Calu3 (cell line): ENCODE measurements at regions not wholly inside any gene's neighbourhood (a gene's known extent, or its start where the extent isn't known, plus 50 kb on each side); places are given as distances from the start of the nearest gene placed in this dataset.

Experiments
- BruUV-seq: library from RNA; stranded (reverse); fragments of 400-500 nt; replicated peaks from 2 replicates; lab custom pipeline; 2021; lab: Mats Ljungman, UMichigan
- CTCF ChIA-PET: fragments of 300-600 bp; sonication (Branson Sonifier 250); formaldehyde crosslinking; loops from one replicate; lab custom pipeline; 2022; ENCODE audit warnings: antibody characterized with exemption; lab: Charles Lee
- DNase-seq: peaks from one replicate; pipeline ENCODE4 v3.0.0; 2022
- H3K27ac Mint-ChIP-seq: one replicate; pipeline ENCODE4 v1.8.0; 2022; ENCODE audit warnings: mixed read lengths; ENCODE audit not compliant: unreplicated experiment
- H3K27me3 Mint-ChIP-seq: one replicate; pipeline ENCODE4 v1.8.0; 2022; ENCODE audit warnings: mixed read lengths; ENCODE audit not compliant: unreplicated experiment
- H3K36me3 Mint-ChIP-seq: one replicate; pipeline ENCODE4 v1.8.0; 2022; ENCODE audit warnings: mild to moderate bottlenecking, moderate library complexity, mixed read lengths; ENCODE audit not compliant: insufficient read depth, unreplicated experiment
- H3K4me1 Mint-ChIP-seq: one replicate; pipeline ENCODE4 v1.8.0; 2022; ENCODE audit warnings: mild to moderate bottlenecking, low read depth, mixed read lengths; ENCODE audit not compliant: unreplicated experiment
- H3K4me3 Mint-ChIP-seq: one replicate; pipeline ENCODE4 v1.8.0; 2022; ENCODE audit warnings: mild to moderate bottlenecking, low read depth, moderate library complexity, mixed read lengths; ENCODE audit not compliant: unreplicated experiment
- H3K9me3 Mint-ChIP-seq: one replicate; pipeline ENCODE4 v1.8.0; 2022; ENCODE audit warnings: low read depth, mixed read lengths; ENCODE audit not compliant: unreplicated experiment
- intact Hi-C: fragments of 100-400 bp; cut with micrococcal nuclease; formaldehyde crosslinking; loops from one replicate; pipeline ENCODE4 v1.10.0; 2022; ENCODE audit not compliant: unreplicated experiment
- TF ChIP-seq, protein P1 (sequence below): fragments of 200-600 bp; IDR thresholded peaks from one replicate; pipeline ENCODE4 v1.8.0; 2022; ENCODE audit warnings: antibody characterized with exemption; ENCODE audit not compliant: unreplicated experiment

DNA sequence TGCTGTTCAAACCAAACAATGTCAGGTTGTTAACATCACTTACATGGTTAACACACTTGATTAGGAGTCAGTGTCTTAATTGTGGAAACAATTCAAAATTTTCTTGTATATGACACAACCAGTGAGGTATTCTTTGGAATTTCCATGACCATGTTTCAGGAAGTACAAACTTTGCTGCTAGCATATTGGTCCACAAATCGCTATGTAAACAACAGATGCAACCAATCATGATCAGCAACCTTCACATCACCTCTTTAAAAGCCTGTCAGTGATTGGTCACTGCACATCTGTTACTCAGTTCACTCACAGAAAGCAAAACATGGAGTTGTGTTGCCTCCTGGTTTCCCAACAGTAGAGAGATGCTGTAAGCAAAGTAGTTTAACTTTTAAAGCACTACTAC is 108.9 kb upstream of the FAM3C start:
- CTCF ChIA-PET, result no interaction called here
- peaks cover 3% of the 10 kb centered on the region for H3K36me3 Mint-ChIP-seq
- TF ChIP-seq, protein P1, sequence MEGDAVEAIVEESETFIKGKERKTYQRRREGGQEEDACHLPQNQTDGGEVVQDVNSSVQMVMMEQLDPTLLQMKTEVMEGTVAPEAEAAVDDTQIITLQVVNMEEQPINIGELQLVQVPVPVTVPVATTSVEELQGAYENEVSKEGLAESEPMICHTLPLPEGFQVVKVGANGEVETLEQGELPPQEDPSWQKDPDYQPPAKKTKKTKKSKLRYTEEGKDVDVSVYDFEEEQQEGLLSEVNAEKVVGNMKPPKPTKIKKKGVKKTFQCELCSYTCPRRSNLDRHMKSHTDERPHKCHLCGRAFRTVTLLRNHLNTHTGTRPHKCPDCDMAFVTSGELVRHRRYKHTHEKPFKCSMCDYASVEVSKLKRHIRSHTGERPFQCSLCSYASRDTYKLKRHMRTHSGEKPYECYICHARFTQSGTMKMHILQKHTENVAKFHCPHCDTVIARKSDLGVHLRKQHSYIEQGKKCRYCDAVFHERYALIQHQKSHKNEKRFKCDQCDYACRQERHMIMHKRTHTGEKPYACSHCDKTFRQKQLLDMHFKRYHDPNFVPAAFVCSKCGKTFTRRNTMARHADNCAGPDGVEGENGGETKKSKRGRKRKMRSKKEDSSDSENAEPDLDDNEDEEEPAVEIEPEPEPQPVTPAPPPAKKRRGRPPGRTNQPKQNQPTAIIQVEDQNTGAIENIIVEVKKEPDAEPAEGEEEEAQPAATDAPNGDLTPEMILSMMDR, result no peak
- peaks cover 15% of the 10 kb centered on the region for H3K9me3 Mint-ChIP-seq
- H3K27ac Mint-ChIP-seq, result no peak overlapping the region
- DNase-seq, result no peak
- BruUV-seq, result no TSS peak
- H3K27me3 Mint-ChIP-seq, result no peaks in the 10 kb centered on the region
- intact Hi-C loops, result no loop called here
- H3K4me1 Mint-ChIP-seq, result peaks cover 11% of the 10 kb centered on the region
- H3K4me3 Mint-ChIP-seq, result no peak overlapping the region

DNA sequence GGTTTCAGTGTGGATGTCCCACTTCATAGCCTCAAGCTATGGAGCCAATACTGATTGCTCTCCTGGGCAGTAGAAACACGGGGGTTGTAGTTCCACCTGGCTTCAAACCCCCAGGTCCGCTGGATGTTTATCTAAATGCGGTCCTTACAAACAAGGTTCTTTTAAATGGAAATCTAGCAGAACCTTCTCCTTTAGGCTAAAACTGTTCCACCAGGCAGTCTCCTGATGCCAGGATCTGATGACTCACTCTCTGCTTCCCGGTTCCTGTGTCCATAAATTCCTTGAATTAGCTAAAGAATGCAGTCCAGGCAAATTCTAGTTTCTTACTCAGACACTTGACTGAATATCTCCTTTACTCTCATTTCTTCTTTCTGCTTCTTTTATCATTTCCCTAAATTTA is 108.4 kb upstream of the FAM3C start:
- Mint-ChIP-seq H3K27ac (no peak overlapping the region), H3K4me1 (peaks cover 11% of the 10 kb centered on the region), H3K27me3 (no peaks in the 10 kb centered on the region), H3K4me3 (no peak overlapping the region), H3K36me3 (peaks cover 3% of the 10 kb centered on the region), H3K9me3 (peaks cover 12% of the 10 kb centered on the region)
- TF ChIP-seq, protein P1, result no peak
- intact Hi-C loops, result no loop called here
- BruUV-seq, result no TSS peak
- DNase-seq, result no peak
- CTCF ChIA-PET, result no interaction called here

DNA sequence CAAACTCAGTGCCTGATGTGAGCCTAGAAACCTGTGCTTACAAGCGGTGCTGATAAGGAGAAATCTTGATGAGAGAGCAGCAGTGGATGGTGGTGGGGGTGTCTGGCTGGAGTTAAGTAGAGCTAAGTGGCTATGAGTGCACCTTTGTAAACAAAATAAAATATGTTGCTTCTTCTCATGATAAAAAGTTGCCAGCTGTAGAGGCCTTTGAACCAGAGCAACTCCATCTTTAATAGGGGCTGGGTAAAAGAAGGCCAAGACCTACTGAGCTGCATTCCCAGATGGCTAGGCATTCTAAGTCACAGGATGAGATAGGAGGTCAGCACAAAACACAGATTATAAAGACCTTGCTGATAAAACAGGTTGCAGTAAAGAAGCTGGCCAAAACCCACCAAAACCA is 107.6 kb upstream of the FAM3C start:
- CTCF ChIA-PET, result no interaction called here
- no TSS peak for BruUV-seq
- DNase-seq, result no peak
- H3K27ac Mint-ChIP-seq, result no peak overlapping the region
- no peak overlapping the region for H3K4me3 Mint-ChIP-seq
- intact Hi-C loops, result no loop called here
- H3K9me3 Mint-ChIP-seq, result peaks cover 8% of the 10 kb centered on the region
- peaks cover 11% of the 10 kb centered on the region for H3K4me1 Mint-ChIP-seq
- TF ChIP-seq, protein P1, result no peak
- peaks cover 3% of the 10 kb centered on the region for H3K36me3 Mint-ChIP-seq
- no peaks in the 10 kb centered on the region for H3K27me3 Mint-ChIP-seq

DNA sequence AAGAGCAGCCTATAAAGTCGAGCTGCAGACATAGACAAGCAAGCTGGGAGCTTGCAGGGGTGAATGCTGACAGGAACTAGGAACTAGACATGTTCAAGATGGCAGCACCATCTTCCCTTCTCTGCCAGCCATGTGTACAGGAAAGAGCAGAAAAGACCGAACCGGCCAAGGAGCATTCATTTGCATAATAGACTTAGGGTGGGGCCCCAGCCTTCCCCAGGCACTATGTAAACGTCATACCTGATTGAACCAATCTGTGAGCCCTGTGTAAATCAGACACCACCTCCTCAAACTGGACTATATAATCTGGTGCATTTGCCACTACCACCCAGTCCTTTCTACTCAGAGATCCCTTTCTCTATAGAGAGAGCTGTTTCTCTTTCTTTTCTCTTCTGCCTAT is 106.9 kb upstream of the FAM3C start:
- H3K27me3 Mint-ChIP-seq, result no peaks in the 10 kb centered on the region
- no peak for DNase-seq
- H3K4me1 Mint-ChIP-seq, result peaks cover 11% of the 10 kb centered on the region
- H3K27ac Mint-ChIP-seq, result no peak overlapping the region
- peaks cover 7% of the 10 kb centered on the region for H3K9me3 Mint-ChIP-seq
- TF ChIP-seq, protein P1, result no peak
- intact Hi-C loops, result no loop called here
- no TSS peak for BruUV-seq
- CTCF ChIA-PET, result no interaction called here
- H3K4me3 Mint-ChIP-seq, result no peak overlapping the region
- H3K36me3 Mint-ChIP-seq, result peaks cover 3% of the 10 kb centered on the region
